SK-N-SH treated with all-trans-retinoic acid at 6 μM for 48 hours (cell line): ENCODE measurements at regions not wholly inside any gene's neighbourhood (a gene's known extent, or its start where the extent isn't known, plus 50 kb on each side); places are given as distances from the start of the nearest gene placed in this dataset.

Source experiments
- ARNTL ChIP-seq: fragments of 450-650 bp; formaldehyde crosslinking; IDR thresholded peaks from 2 replicates; pipeline ENCODE4 v1.5.0; 2020; ENCODE audit warnings: low read depth, mild to moderate bottlenecking, moderate library complexity, borderline replicate concordance
- BACH2 ChIP-seq: fragments of 250-450 bp; sonication (Bioruptor Pico); IDR thresholded peaks from 2 replicates; pipeline ENCODE4 v1.9.0; 2021; ENCODE audit warnings: mild to moderate bottlenecking, borderline replicate concordance
- CREB5 ChIP-seq: fragments of 250-450 bp; sonication (Bioruptor Pico); IDR thresholded peaks from 2 replicates; pipeline ENCODE4 v1.5.1; 2020; ENCODE audit warnings: low read depth, mild to moderate bottlenecking, moderate library complexity
- ESRRG ChIP-seq: fragments of 250-450 bp; sonication (Bioruptor Pico); IDR thresholded peaks from 2 replicates; pipeline ENCODE4 v1.6.1; 2021; ENCODE audit warnings: mild to moderate bottlenecking
- PATZ1 ChIP-seq: fragments of 250-450 bp; sonication (Bioruptor Pico); IDR thresholded peaks from 2 replicates; pipeline ENCODE4 v1.8.0; 2020; ENCODE audit warnings: mild to moderate bottlenecking, moderate library complexity, borderline replicate concordance
- PPARA ChIP-seq: fragments of 250-450 bp; sonication (Bioruptor Pico); IDR thresholded peaks from 2 replicates; pipeline ENCODE4 v1.5.0; 2020; ENCODE audit warnings: mild to moderate bottlenecking, borderline replicate concordance
- RARB ChIP-seq: fragments of 250-450 bp; sonication (Bioruptor Pico); IDR thresholded peaks from 2 replicates; pipeline ENCODE4 v1.8.0; 2021; ENCODE audit warnings: mild to moderate bottlenecking, moderate library complexity
- TOX ChIP-seq: fragments of 250-450 bp; sonication (Bioruptor Pico); IDR thresholded peaks from 2 replicates; pipeline ENCODE4 v1.8.0; 2021; ENCODE audit warnings: mild to moderate bottlenecking, moderate library complexity, borderline replicate concordance
- ZC3H10 ChIP-seq: fragments of 250-450 bp; sonication (Bioruptor Pico); IDR thresholded peaks from 2 replicates; pipeline ENCODE4 v1.5.1; 2021; ENCODE audit warnings: mild to moderate bottlenecking, moderate library complexity

- TF ChIP-seq RARB (CRISPR knock-in tag), result no peak
- TF ChIP-seq ESRRG, result no peak
- TF ChIP-seq PATZ1 (CRISPR knock-in tag), result no peak
- no peak for TF ChIP-seq PPARA (CRISPR knock-in tag)
- TF ChIP-seq ARNTL (CRISPR knock-in tag), result no peak
- no peak for TF ChIP-seq CREB5 (CRISPR knock-in tag)
- no peak for TF ChIP-seq ZC3H10
- TF ChIP-seq BACH2 (CRISPR knock-in tag), result no peak
- no peak for TF ChIP-seq TOX (CRISPR knock-in tag)
Observed at GRCh38 chr13:106159295-106160195, 375.9 kb downstream of the EFNB2 start.
